GM23248 (cell line): ENCODE measurements at regions not wholly inside any gene's neighbourhood (a gene's known extent, or its start where the extent isn't known, plus 50 kb on each side); places are given as distances from the start of the nearest gene placed in this dataset.
A peak's percentile ranks its signal among the peaks of the same experiment; 100 is the strongest.

Experiments used
- DNase-seq: peaks from one replicate; pipeline ENCODE4 v3.0.0-alpha.2; 2015
- H2AFZ ChIP-seq: fragments of 200-600 bp; sonication (generic); 2 replicates; pipeline ENCODE4 v1.6.1; 2016; ENCODE audit warnings: antibody characterized with exemption
- H3F3A ChIP-seq: fragments of 200-600 bp; sonication (generic); 2 replicates; pipeline ENCODE4 v1.6.1; 2016; ENCODE audit warnings: mild to moderate bottlenecking, antibody characterized with exemption, mixed run types; ENCODE audit not compliant: insufficient read depth
- H3K27ac ChIP-seq: fragments of 200-600 bp; sonication (generic); 2 replicates; pipeline ENCODE4 v1.5.1; 2016; ENCODE audit warnings: mild to moderate bottlenecking
- H3K27me3 ChIP-seq: fragments of 200-600 bp; sonication (generic); replicated peaks from 2 replicates; pipeline ENCODE4 v1.6.1; 2016; ENCODE audit warnings: mild to moderate bottlenecking; ENCODE audit not compliant: insufficient read depth
- H3K36me3 ChIP-seq: fragments of 200-600 bp; sonication (generic); 2 replicates; pipeline ENCODE4 v1.6.1; 2016; ENCODE audit warnings: low read depth, mild to moderate bottlenecking
- H3K4me1 ChIP-seq: fragments of 200-600 bp; sonication (generic); 2 replicates; pipeline ENCODE4 v1.6.1; 2016; ENCODE audit warnings: mild to moderate bottlenecking; ENCODE audit not compliant: insufficient read depth
- H3K4me2 ChIP-seq: fragments of 200-600 bp; sonication (generic); one replicate; pipeline ENCODE4 v1.6.1; 2016; ENCODE audit warnings: mild to moderate bottlenecking; ENCODE audit not compliant: unreplicated experiment
- H3K4me3 ChIP-seq: fragments of 200-600 bp; sonication (generic); 2 replicates; pipeline ENCODE4 v1.5.1; 2016; ENCODE audit warnings: mild to moderate bottlenecking
- H3K79me2 ChIP-seq: fragments of 200-600 bp; sonication (generic); 2 replicates; pipeline ENCODE4 v1.6.1; 2016; ENCODE audit warnings: mild to moderate bottlenecking; ENCODE audit not compliant: insufficient read depth
- H3K9ac ChIP-seq: fragments of 200-600 bp; sonication (generic); 2 replicates; pipeline ENCODE4 v1.6.1; 2016; ENCODE audit warnings: mild to moderate bottlenecking
- H3K9me2 ChIP-seq: fragments of 200-600 bp; sonication (generic); 2 replicates; pipeline ENCODE4 v1.6.1; 2016; ENCODE audit warnings: mixed run types, mild to moderate bottlenecking, moderate library complexity; ENCODE audit not compliant: insufficient read depth
- H3K9me3 ChIP-seq: fragments of 200-600 bp; sonication (generic); one replicate; pipeline ENCODE4 v1.6.1; 2017; ENCODE audit warnings: low read depth
- H4K20me1 ChIP-seq: fragments of 200-600 bp; sonication (generic); 2 replicates; pipeline ENCODE4 v1.6.0; 2016; ENCODE audit not compliant: insufficient read depth
- EZH2 ChIP-seq: fragments of 200-600 bp; sonication (generic); IDR thresholded peaks from 2 replicates; pipeline ENCODE4 v1.6.1; 2018; ENCODE audit warnings: antibody characterized with exemption, mild to moderate bottlenecking; ENCODE audit not compliant: insufficient read depth, poor library complexity, severe bottlenecking
- EZH2phosphoT487 ChIP-seq: fragments of 200-600 bp; sonication (generic); IDR thresholded peaks from 2 replicates; pipeline ENCODE4 v1.6.1; 2018; ENCODE audit warnings: antibody characterized with exemption, moderate library complexity, mild to moderate bottlenecking, low read depth; ENCODE audit not compliant: insufficient read depth
- WGBS, 2 experiments: methylation state at CpG; one replicate each; pipeline ENCODE4 v1.1.6; 2015 to 2017; ENCODE audit warnings: low lambda C conversion rate in 2 of 2, low coverage in 1 of 2; ENCODE audit errors: missing lambda C conversion rate in 2 of 2; 5-methylcytosine and 5-hydroxymethylcytosine counted together
- in situ Hi-C: fragments of 300-500 bp; cut with MboI; formaldehyde crosslinking; loops from 2 replicates; pipeline ENCODE4 v1.15.0; 2020

DNA sequence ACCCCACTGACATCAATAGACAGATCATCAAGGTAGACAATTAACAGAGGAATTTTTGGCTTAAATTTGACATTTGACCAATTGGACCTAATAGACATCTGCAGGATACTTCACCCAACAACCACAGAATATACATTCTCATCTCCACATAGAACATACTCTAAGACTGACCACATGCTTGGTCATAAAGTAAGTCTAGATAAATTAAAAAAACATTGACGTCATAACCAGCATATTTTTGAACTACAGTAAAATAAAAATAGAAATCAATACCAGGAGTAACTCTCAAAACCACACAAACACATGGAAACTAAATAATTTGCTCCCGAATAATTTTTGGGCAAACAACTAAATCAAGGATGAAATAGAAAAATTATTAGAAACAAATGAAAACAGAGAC is 205.7 kb downstream of the REEP3 start:
- no peak overlapping the region for H3K27ac ChIP-seq
- no peak overlapping the region for H2AFZ ChIP-seq
- no peaks in the 10 kb centered on the region for H3K36me3 ChIP-seq
- TF ChIP-seq EZH2 (no peak), EZH2phosphoT487 (no peak)
- H3K4me2 ChIP-seq: no peak overlapping the region
- H3K27me3 ChIP-seq: peaks cover 9% of the 10 kb centered on the region; the same call in 1 of the 2 replicates
- no peak overlapping the region for H3K9ac ChIP-seq
- peaks cover 5% of the 10 kb centered on the region; the same call in 1 of the 2 replicates for H3K4me1 ChIP-seq
- H3F3A ChIP-seq: no peaks in the 10 kb centered on the region
- H3K4me3 ChIP-seq: no peak overlapping the region
- no peaks in the 10 kb centered on the region for H4K20me1 ChIP-seq
- no peaks in the 10 kb centered on the region for H3K9me3 ChIP-seq
- H3K9me2 ChIP-seq: no peaks in the 10 kb centered on the region
- DNase-seq: no peak
- H3K79me2 ChIP-seq: no peaks in the 10 kb centered on the region
- in situ Hi-C loops: loop anchor here (10.0 kb wide), 1 partner anchor 542 kb away; no protein-coding TSS in a partner anchor
- WGBS, 2 experiments: 23 to 25% methylated on average over 2 of the region's 2 CpGs

DNA sequence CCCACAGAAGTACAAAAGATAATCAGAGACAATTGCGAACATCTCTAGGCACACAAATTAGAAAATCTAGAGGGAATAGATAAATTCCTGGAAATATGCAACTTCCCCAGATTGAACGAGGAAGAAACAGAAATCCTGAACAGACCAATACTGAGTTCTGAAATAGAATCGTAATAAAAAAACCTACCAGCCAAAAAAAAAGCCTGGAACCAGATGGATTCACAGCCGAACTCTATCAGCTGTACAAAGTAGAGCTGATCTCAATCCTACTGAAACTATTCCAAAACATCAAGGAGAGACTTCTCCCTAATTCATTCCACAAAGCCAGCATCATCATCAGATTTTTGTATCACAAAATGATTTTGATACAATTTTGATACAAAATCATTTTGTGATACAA is 206.4 kb downstream of the REEP3 start:
- H2AFZ ChIP-seq: no peak overlapping the region
- H3K9me2 ChIP-seq: no peaks in the 10 kb centered on the region
- no peak overlapping the region for H3K4me2 ChIP-seq
- H3K9me3 ChIP-seq: no peaks in the 10 kb centered on the region
- H4K20me1 ChIP-seq: no peaks in the 10 kb centered on the region
- DNase-seq: no peak
- in situ Hi-C loops: loop anchor here (10.0 kb wide), 1 partner anchor 543 kb away; no protein-coding TSS in a partner anchor
- H3K4me3 ChIP-seq: no peak overlapping the region
- TF ChIP-seq EZH2 (no peak), EZH2phosphoT487 (no peak)
- H3K4me1 ChIP-seq: peaks cover 3% of the 10 kb centered on the region; the same call in 1 of the 2 replicates
- H3F3A ChIP-seq: no peaks in the 10 kb centered on the region
- no peaks in the 10 kb centered on the region for H3K36me3 ChIP-seq
- H3K27me3 ChIP-seq: peaks cover 9% of the 10 kb centered on the region; the same call in 1 of the 2 replicates
- no peaks in the 10 kb centered on the region for H3K79me2 ChIP-seq
- no peak overlapping the region for H3K27ac ChIP-seq
- 26 to 32% methylated on average over 4 of the region's 4 CpGs for WGBS, 2 experiments
- no peak overlapping the region for H3K9ac ChIP-seq

DNA sequence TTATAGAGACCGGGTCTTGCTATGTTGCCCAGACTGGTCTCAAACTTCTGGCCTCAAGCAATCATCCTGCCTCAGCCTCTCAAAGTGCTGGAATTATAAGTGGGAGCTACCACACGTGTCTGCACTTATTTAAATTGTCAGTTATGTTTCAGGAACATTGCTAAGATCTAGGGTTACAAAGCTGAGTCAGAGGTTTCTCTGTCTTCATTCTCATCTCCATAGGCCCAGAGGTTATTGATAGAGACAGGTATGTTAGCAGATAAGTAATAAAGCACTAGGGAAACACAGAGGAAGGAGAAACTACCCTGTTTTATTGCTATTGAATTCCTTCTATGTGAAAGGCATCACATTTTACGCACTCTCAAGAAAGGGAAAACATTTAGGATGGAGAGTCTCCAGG is 214.1 kb downstream of the REEP3 start:
- in situ Hi-C loops: no loop called here
- Histone ChIP-seq H3K9me2 (no peaks in the 10 kb centered on the region), H3K4me3 (no peak overlapping the region), H3K79me2 (no peaks in the 10 kb centered on the region), H3K9me3 (no peaks in the 10 kb centered on the region), H2AFZ (no peak overlapping the region), H3K27me3 (no peaks in the 10 kb centered on the region), H3K4me2 (no peak overlapping the region), H4K20me1 (no peaks in the 10 kb centered on the region), H3F3A (peaks cover 9% of the 10 kb centered on the region), H3K4me1 (peaks cover 11% of the 10 kb centered on the region), H3K36me3 (no peaks in the 10 kb centered on the region), H3K27ac (no peak overlapping the region), H3K9ac (no peak overlapping the region)
- TF ChIP-seq EZH2 (no peak), EZH2phosphoT487 (no peak)
- no peak for DNase-seq
- WGBS, 2 experiments: 63 to 71% methylated on average over 3 of the region's 3 CpGs

DNA sequence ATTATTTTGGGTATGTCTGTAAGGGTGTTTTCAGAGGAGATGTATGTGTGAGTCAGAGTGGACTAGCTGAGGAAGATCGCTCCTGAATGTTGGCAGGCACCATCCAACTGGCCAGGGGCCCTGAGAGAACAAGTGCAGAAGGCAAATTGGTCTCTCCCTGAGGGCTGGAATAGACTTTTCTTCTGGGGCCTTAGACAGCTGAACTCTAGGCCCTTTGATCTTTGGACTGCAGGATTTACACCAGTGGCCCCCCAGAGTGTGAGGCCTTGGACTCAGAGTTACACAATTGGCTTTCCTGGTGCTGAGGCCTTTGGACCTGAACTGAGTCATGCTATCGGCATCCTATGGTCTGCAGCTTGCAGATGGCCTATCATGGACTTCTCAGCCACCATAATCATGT is 217.2 kb downstream of the REEP3 start:
- Histone ChIP-seq H4K20me1 (no peaks in the 10 kb centered on the region), H3K79me2 (no peaks in the 10 kb centered on the region), H3K9me2 (no peaks in the 10 kb centered on the region), H2AFZ (no peak overlapping the region), H3K4me2 (no peak overlapping the region), H3K36me3 (no peaks in the 10 kb centered on the region), H3K27ac (no peak overlapping the region), H3K27me3 (no peaks in the 10 kb centered on the region), H3K4me1 (peaks cover 13% of the 10 kb centered on the region), H3K4me3 (no peak overlapping the region), H3F3A (peaks cover 14% of the 10 kb centered on the region), H3K9me3 (no peaks in the 10 kb centered on the region), H3K9ac (no peak overlapping the region)
- peak; percentile 79 for DNase-seq
- TF ChIP-seq EZH2 (no peak), EZH2phosphoT487 (no peak)
- in situ Hi-C loops: no loop called here
- WGBS, 2 experiments: 43 to 55% methylated on average over 2 of the region's 2 CpGs
